Omental fat pad (tissue), 3 donors: ENCODE measurements at regions not wholly inside any gene's neighbourhood (a gene's known extent, or its start where the extent isn't known, plus 50 kb on each side); places are given as distances from the start of the nearest gene placed in this dataset.

ENCODE experiments used
- ATAC-seq: fragments of 150-250 bp; one replicate; pipeline ENCODE4 v1.9.1; 2016; ENCODE audit warnings: mild to moderate bottlenecking, moderate library complexity; ENCODE audit not compliant: low FRiP score
- DNase-seq: peaks from one replicate; pipeline ENCODE4 v3.0.0-alpha.2; 2019; ENCODE audit warnings: low spot score
- CTCF ChIP-seq, 3 donors: fragments of 450-650 bp; IDR thresholded peaks; one replicate each; pipeline ENCODE4 v1.5.1; 2016 to 2017; ENCODE audit warnings: antibody characterized with exemption in 3 of 3, mild to moderate bottlenecking in 3 of 3, moderate library complexity in 2 of 3

GRCh38 chr14:61928300-61928699, 166.1 kb downstream of the SNAPC1 start:
- no peak for TF ChIP-seq CTCF (IDR thresholded peaks at IDR 0.05)
- ATAC-seq, result no peak
- no peak for DNase-seq

GRCh38 chr14:61928701-61929100, 166.5 kb downstream of the SNAPC1 start:
- TF ChIP-seq CTCF (IDR thresholded peaks at IDR 0.05), result no peak
- no peak for ATAC-seq
- no peak for DNase-seq

GRCh38 chr14:61929651-61930050, 167.4 kb downstream of the SNAPC1 start:
- no peak for DNase-seq
- ATAC-seq, result no peak
- no peak for TF ChIP-seq CTCF (IDR thresholded peaks at IDR 0.05)

- no peak for ATAC-seq
- DNase-seq, result no peak
- no peak for TF ChIP-seq CTCF (IDR thresholded peaks at IDR 0.05)
Measured at GRCh38 chr14:61930101-61930857, 168.1 kb downstream of the SNAPC1 start.

GRCh38 chr14:61932974-61933373, 170.8 kb downstream of the SNAPC1 start:
- ATAC-seq, result no peak
- no peak for TF ChIP-seq CTCF (IDR thresholded peaks at IDR 0.05)

GRCh38 chr14:61934385-61934784, 172.2 kb downstream of the SNAPC1 start:
- TF ChIP-seq CTCF (IDR thresholded peaks at IDR 0.05), result no peak
- ATAC-seq, result no peak
- DNase-seq, result no peak

More at GRCh38 chr14:61932974-61933373, 170.8 kb downstream of the SNAPC1 start:
- no peak for DNase-seq

GRCh38 chr14:61939776-61940175, 177.6 kb downstream of the SNAPC1 start:
- ATAC-seq (no peak), DNase-seq (no peak)

More at GRCh38 chr14:61939776-61940175, 177.6 kb downstream of the SNAPC1 start:
- no peak for TF ChIP-seq CTCF (IDR thresholded peaks at IDR 0.05)
